ENCODE measurements at regions not wholly inside any gene's neighbourhood (a gene's known extent, or its start where the extent isn't known, plus 50 kb on each side); places are given as distances from the start of the nearest gene placed in this dataset.

- Histone ChIP-seq H3K27me3 (ENCODE audit: control insufficient read depth, insufficient read depth, low read length) (no peaks in the 10 kb centered on the region), H3K4me1 (ENCODE audit: control insufficient read depth, insufficient read depth, low read length) (no peaks in the 10 kb centered on the region), H3K36me3 (ENCODE audit: control insufficient read depth, insufficient read depth, low read length) (no peaks in the 10 kb centered on the region), H3K9me3 (ENCODE audit: control insufficient read depth, insufficient read depth, low read length) (no peaks in the 10 kb centered on the region), H3K27ac (ENCODE audit: low read length) (no peak overlapping the region), H3K4me3 (ENCODE audit: low read length) (no peak overlapping the region)
- no peak for DNase-seq (ENCODE audit: low read depth, low spot score)
- WGBS (ENCODE audit: insufficient coverage, insufficient read length) = 100% methylated on average over 2 of the region's 2 CpGs
Measured at GRCh38 chr12:77366616-77367015, 301.2 kb upstream of the E2F7 start.

GRCh38 chr12:77364400-77364799 is 299.0 kb upstream of the E2F7 start:
- no CpG with 5 or more reads among the region's 1 CpG for WGBS (ENCODE audit: insufficient coverage, insufficient read length)
- Histone ChIP-seq H3K9me3 (ENCODE audit: control insufficient read depth, insufficient read depth, low read length) (no peaks in the 10 kb centered on the region), H3K4me1 (ENCODE audit: control insufficient read depth, insufficient read depth, low read length) (no peaks in the 10 kb centered on the region), H3K36me3 (ENCODE audit: control insufficient read depth, insufficient read depth, low read length) (no peaks in the 10 kb centered on the region), H3K27ac (ENCODE audit: low read length) (no peak overlapping the region), H3K27me3 (ENCODE audit: control insufficient read depth, insufficient read depth, low read length) (no peaks in the 10 kb centered on the region), H3K4me3 (ENCODE audit: low read length) (no peak overlapping the region)
- DNase-seq (ENCODE audit: low read depth, low spot score) = no peak

- Histone ChIP-seq H3K27ac (ENCODE audit: low read length) (no peak overlapping the region), H3K4me1 (ENCODE audit: control insufficient read depth, insufficient read depth, low read length) (no peaks in the 10 kb centered on the region), H3K4me3 (ENCODE audit: low read length) (no peak overlapping the region), H3K9me3 (ENCODE audit: control insufficient read depth, insufficient read depth, low read length) (no peaks in the 10 kb centered on the region), H3K27me3 (ENCODE audit: control insufficient read depth, insufficient read depth, low read length) (no peaks in the 10 kb centered on the region), H3K36me3 (ENCODE audit: control insufficient read depth, insufficient read depth, low read length) (no peaks in the 10 kb centered on the region)
- no CpG with 5 or more reads among the region's 7 CpGs for WGBS (ENCODE audit: insufficient coverage, insufficient read length)
- no peak for DNase-seq (ENCODE audit: low read depth, low spot score)
Measured at GRCh38 chr12:77362509-77363210, 297.3 kb upstream of the E2F7 start.

- no CpG with 5 or more reads among the region's 6 CpGs for WGBS (ENCODE audit: insufficient coverage, insufficient read length)
- H3K9me3 ChIP-seq (ENCODE audit: control insufficient read depth, insufficient read depth, low read length) = no peaks in the 10 kb centered on the region
- no peaks in the 10 kb centered on the region for H3K36me3 ChIP-seq (ENCODE audit: control insufficient read depth, insufficient read depth, low read length)
- no peak overlapping the region for H3K27ac ChIP-seq (ENCODE audit: low read length)
- DNase-seq (ENCODE audit: low read depth, low spot score) = no peak
- no peak overlapping the region for H3K4me3 ChIP-seq (ENCODE audit: low read length)
- H3K27me3 ChIP-seq (ENCODE audit: control insufficient read depth, insufficient read depth, low read length) = no peaks in the 10 kb centered on the region
- no peaks in the 10 kb centered on the region for H3K4me1 ChIP-seq (ENCODE audit: control insufficient read depth, insufficient read depth, low read length)
Measured at GRCh38 chr12:77357655-77358054, 292.3 kb upstream of the E2F7 start.

GRCh38 chr12:77354766-77355362 is 289.5 kb upstream of the E2F7 start:
- WGBS (ENCODE audit: insufficient coverage, insufficient read length) = no CpG with 5 or more reads among the region's 2 CpGs
- H3K27ac ChIP-seq (ENCODE audit: low read length) = no peak overlapping the region
- no peaks in the 10 kb centered on the region for H3K27me3 ChIP-seq (ENCODE audit: control insufficient read depth, insufficient read depth, low read length)
- DNase-seq (ENCODE audit: low read depth, low spot score) = no peak
- H3K36me3 ChIP-seq (ENCODE audit: control insufficient read depth, insufficient read depth, low read length) = no peaks in the 10 kb centered on the region
- H3K9me3 ChIP-seq (ENCODE audit: control insufficient read depth, insufficient read depth, low read length) = no peaks in the 10 kb centered on the region
- H3K4me3 ChIP-seq (ENCODE audit: low read length) = no peak overlapping the region
- no peaks in the 10 kb centered on the region for H3K4me1 ChIP-seq (ENCODE audit: control insufficient read depth, insufficient read depth, low read length)

- no peaks in the 10 kb centered on the region for H3K36me3 ChIP-seq (ENCODE audit: control insufficient read depth, insufficient read depth, low read length)
- DNase-seq (ENCODE audit: low read depth, low spot score) = no peak
- no peak overlapping the region for H3K4me3 ChIP-seq (ENCODE audit: low read length)
- no peak overlapping the region for H3K27ac ChIP-seq (ENCODE audit: low read length)
- no peaks in the 10 kb centered on the region for H3K27me3 ChIP-seq (ENCODE audit: control insufficient read depth, insufficient read depth, low read length)
- H3K9me3 ChIP-seq (ENCODE audit: control insufficient read depth, insufficient read depth, low read length) = no peaks in the 10 kb centered on the region
- no CpG with 5 or more reads among the region's 1 CpG for WGBS (ENCODE audit: insufficient coverage, insufficient read length)
- no peaks in the 10 kb centered on the region for H3K4me1 ChIP-seq (ENCODE audit: control insufficient read depth, insufficient read depth, low read length)
Measured at GRCh38 chr12:77352946-77353345, 287.6 kb upstream of the E2F7 start.

- Histone ChIP-seq H3K4me1 (ENCODE audit: control insufficient read depth, insufficient read depth, low read length) (no peaks in the 10 kb centered on the region), H3K27ac (ENCODE audit: low read length) (no peak overlapping the region), H3K4me3 (ENCODE audit: low read length) (no peak overlapping the region), H3K9me3 (ENCODE audit: control insufficient read depth, insufficient read depth, low read length) (no peaks in the 10 kb centered on the region), H3K36me3 (ENCODE audit: control insufficient read depth, insufficient read depth, low read length) (no peaks in the 10 kb centered on the region), H3K27me3 (ENCODE audit: control insufficient read depth, insufficient read depth, low read length) (no peaks in the 10 kb centered on the region)
- no peak for DNase-seq (ENCODE audit: low read depth, low spot score)
Measured at GRCh38 chr12:77351860-77352259, 286.5 kb upstream of the E2F7 start.

GRCh38 chr12:77349689-77350370 is 284.5 kb upstream of the E2F7 start:
- DNase-seq (ENCODE audit: low read depth, low spot score) = no peak
- Histone ChIP-seq H3K36me3 (ENCODE audit: control insufficient read depth, insufficient read depth, low read length) (no peaks in the 10 kb centered on the region), H3K27ac (ENCODE audit: low read length) (no peak overlapping the region), H3K4me1 (ENCODE audit: control insufficient read depth, insufficient read depth, low read length) (no peaks in the 10 kb centered on the region), H3K4me3 (ENCODE audit: low read length) (no peak overlapping the region), H3K9me3 (ENCODE audit: control insufficient read depth, insufficient read depth, low read length) (no peaks in the 10 kb centered on the region), H3K27me3 (ENCODE audit: control insufficient read depth, insufficient read depth, low read length) (no peaks in the 10 kb centered on the region)
- WGBS (ENCODE audit: insufficient coverage, insufficient read length) = no CpG with 5 or more reads among the region's 7 CpGs

GRCh38 chr12:77347017-77347416 is 281.6 kb upstream of the E2F7 start:
- Histone ChIP-seq H3K9me3 (ENCODE audit: control insufficient read depth, insufficient read depth, low read length) (no peaks in the 10 kb centered on the region), H3K4me3 (ENCODE audit: low read length) (no peak overlapping the region), H3K27me3 (ENCODE audit: control insufficient read depth, insufficient read depth, low read length) (no peaks in the 10 kb centered on the region), H3K4me1 (ENCODE audit: control insufficient read depth, insufficient read depth, low read length) (no peaks in the 10 kb centered on the region), H3K36me3 (ENCODE audit: control insufficient read depth, insufficient read depth, low read length) (no peaks in the 10 kb centered on the region), H3K27ac (ENCODE audit: low read length) (no peak overlapping the region)
- WGBS (ENCODE audit: insufficient coverage, insufficient read length) = no CpG with 5 or more reads among the region's 2 CpGs
- no peak for DNase-seq (ENCODE audit: low read depth, low spot score)

- no CpG with 5 or more reads among the region's 1 CpG for WGBS (ENCODE audit: insufficient coverage, insufficient read length)
- Histone ChIP-seq H3K4me1 (ENCODE audit: control insufficient read depth, insufficient read depth, low read length) (no peaks in the 10 kb centered on the region), H3K27ac (ENCODE audit: low read length) (no peak overlapping the region), H3K9me3 (ENCODE audit: control insufficient read depth, insufficient read depth, low read length) (no peaks in the 10 kb centered on the region), H3K4me3 (ENCODE audit: low read length) (no peak overlapping the region), H3K36me3 (ENCODE audit: control insufficient read depth, insufficient read depth, low read length) (no peaks in the 10 kb centered on the region), H3K27me3 (ENCODE audit: control insufficient read depth, insufficient read depth, low read length) (no peaks in the 10 kb centered on the region)
- no peak for DNase-seq (ENCODE audit: low read depth, low spot score)
Measured at GRCh38 chr12:77345336-77345735, 280.0 kb upstream of the E2F7 start.
